PC-3 (cell line): ENCODE measurements at regions not wholly inside any gene's neighbourhood (a gene's known extent, or its start where the extent isn't known, plus 50 kb on each side); places are given as distances from the start of the nearest gene placed in this dataset.

Source experiments
- ATAC-seq: fragments of 200-7000 bp; cut with Tn5 transposase; 2 replicates; pipeline ENCODE4 v1.9.1; 2020; ENCODE audit warnings: mild to moderate bottlenecking, moderate library complexity
- BruUV-seq: library from RNA; stranded (reverse); fragments of 400-500 nt; replicated peaks from 2 replicates; lab custom pipeline; 2021; lab: Mats Ljungman, UMichigan
- CTCF ChIA-PET: fragments of 300-600 bp; sonication (Branson Sonifier 250); formaldehyde crosslinking; loops from one replicate; lab custom pipeline; 2022; ENCODE audit warnings: antibody characterized with exemption; lab: Charles Lee
- POLR2A ChIA-PET: fragments of 300-600 bp; sonication (Branson Sonifier 250); formaldehyde crosslinking; loops from one replicate; lab custom pipeline; 2022; ENCODE audit warnings: antibody characterized with exemption; ENCODE audit not compliant: unreplicated experiment; lab: Charles Lee
- DNase-seq: peaks from one replicate; pipeline ENCODE4 v3.0.0-alpha.2; 2015
- H2AFZ ChIP-seq: fragments of 300-600 bp; sonication (generic); 2 replicates; pipeline ENCODE4 v1.6.0; 2016; ENCODE audit warnings: antibody characterized with exemption, low read length
- H3F3A ChIP-seq: fragments of 300-600 bp; sonication (generic); one replicate; pipeline ENCODE4 v1.6.0; 2017; ENCODE audit warnings: antibody characterized with exemption, low read length, control low read depth, mild to moderate bottlenecking; ENCODE audit not compliant: unreplicated experiment
- H3K27ac ChIP-seq: fragments of 300-600 bp; sonication (generic); 2 replicates; pipeline ENCODE4 v1.5.1; 2016; ENCODE audit warnings: mild to moderate bottlenecking, low read length
- H3K27me3 ChIP-seq: fragments of 300-600 bp; sonication (generic); 2 replicates; pipeline ENCODE4 v1.6.1; 2016; ENCODE audit warnings: low read length, mixed read lengths
- H3K36me3 ChIP-seq: fragments of 300-600 bp; sonication (generic); 2 replicates; pipeline ENCODE4 v1.6.1; 2016; ENCODE audit warnings: low read depth, mixed run types, low read length, mixed read lengths
- H3K4me1 ChIP-seq: fragments of 300-600 bp; sonication (generic); 2 replicates; pipeline ENCODE4 v1.5.1; 2016; ENCODE audit warnings: low read length; ENCODE audit not compliant: insufficient read depth
- H3K4me2 ChIP-seq: fragments of 300-600 bp; sonication (generic); 2 replicates; pipeline ENCODE4 v1.6.0; 2016; ENCODE audit warnings: low read length
- H3K4me3 ChIP-seq: fragments of 300-600 bp; sonication (generic); 2 replicates; pipeline ENCODE4 v1.5.1; 2016; ENCODE audit warnings: mild to moderate bottlenecking, low read length, mixed read lengths
- H3K79me2 ChIP-seq: fragments of 300-600 bp; sonication (generic); 2 replicates; pipeline ENCODE4 v1.6.1; 2017; ENCODE audit warnings: low read length, mixed read lengths
- H3K9ac ChIP-seq: fragments of 300-600 bp; sonication (generic); 2 replicates; pipeline ENCODE4 v1.6.0; 2016; ENCODE audit warnings: mild to moderate bottlenecking, low read length
- H3K9me2 ChIP-seq: fragments of 300-600 bp; sonication (generic); replicated peaks from 2 replicates; pipeline ENCODE4 v1.6.1; 2016; ENCODE audit warnings: mixed run types, low read length, mixed read lengths
- H3K9me3 ChIP-seq: fragments of 300-600 bp; sonication (generic); 2 replicates; pipeline ENCODE4 v1.6.1; 2016; ENCODE audit warnings: low read length, mixed read lengths
- H4K20me1 ChIP-seq: fragments of 300-600 bp; sonication (generic); 2 replicates; pipeline ENCODE4 v1.6.1; 2016; ENCODE audit warnings: low read length, mixed read lengths
- EZH2 ChIP-seq: fragments of 300-600 bp; sonication (generic); IDR thresholded peaks from one replicate; pipeline ENCODE4 v1.6.1; 2017; ENCODE audit warnings: antibody characterized with exemption, mild to moderate bottlenecking, low read length; ENCODE audit not compliant: unreplicated experiment
- EZH2phosphoT487 ChIP-seq: fragments of 300-600 bp; sonication (generic); IDR thresholded peaks from 2 replicates; pipeline ENCODE4 v1.6.1; 2018; ENCODE audit warnings: mild to moderate bottlenecking, antibody characterized with exemption, low read length, borderline replicate concordance
- intact Hi-C: fragments of 100-400 bp; cut with micrococcal nuclease; formaldehyde crosslinking; loops from 2 replicates; pipeline ENCODE4 v1.9.0; 2023
- TF ChIP-seq, protein P1 (sequence below): fragments of 300-600 bp; sonication (generic); conservative IDR thresholded peaks from 2 replicates; pipeline ENCODE4 v1.5.1; 2017; ENCODE audit warnings: antibody characterized with exemption, low read depth, mild to moderate bottlenecking, low read length

DNA sequence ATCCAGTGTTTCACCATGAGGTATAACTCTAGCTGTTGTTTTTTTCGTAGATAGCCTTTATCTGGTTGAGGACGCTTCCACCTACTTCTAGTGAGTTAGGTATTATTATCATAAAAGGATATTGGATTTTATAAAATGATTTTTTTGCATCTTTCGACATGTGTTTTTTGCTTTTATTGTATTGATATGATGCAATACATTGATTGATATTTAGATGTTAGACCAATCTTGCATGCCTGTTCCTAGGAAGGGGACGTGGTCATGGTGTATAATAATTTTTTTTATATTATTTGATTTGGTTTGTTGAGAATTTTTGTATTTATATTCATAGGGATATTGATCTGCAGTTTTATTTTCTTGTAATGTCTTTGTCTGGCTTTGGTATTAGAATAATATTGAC is 193.3 kb downstream of the HS3ST3B1 start:
- Histone ChIP-seq H3K4me2 (no peak overlapping the region), H3K4me3 (no peak overlapping the region), H3K9me3 (no peaks in the 10 kb centered on the region), H3K9ac (no peak overlapping the region), H3K36me3 (no peaks in the 10 kb centered on the region), H4K20me1 (no peaks in the 10 kb centered on the region), H3K4me1 (no peaks in the 10 kb centered on the region), H3K9me2 (no peaks in the 10 kb centered on the region), H2AFZ (no peak overlapping the region), H3K27ac (no peak overlapping the region), H3K79me2 (no peaks in the 10 kb centered on the region), H3F3A (no peaks in the 10 kb centered on the region), H3K27me3 (peaks cover 34% of the 10 kb centered on the region)
- POLR2A ChIA-PET: no interaction called here
- TF ChIP-seq EZH2 (no peak), EZH2phosphoT487 (no peak)
- TF ChIP-seq, protein P1, sequence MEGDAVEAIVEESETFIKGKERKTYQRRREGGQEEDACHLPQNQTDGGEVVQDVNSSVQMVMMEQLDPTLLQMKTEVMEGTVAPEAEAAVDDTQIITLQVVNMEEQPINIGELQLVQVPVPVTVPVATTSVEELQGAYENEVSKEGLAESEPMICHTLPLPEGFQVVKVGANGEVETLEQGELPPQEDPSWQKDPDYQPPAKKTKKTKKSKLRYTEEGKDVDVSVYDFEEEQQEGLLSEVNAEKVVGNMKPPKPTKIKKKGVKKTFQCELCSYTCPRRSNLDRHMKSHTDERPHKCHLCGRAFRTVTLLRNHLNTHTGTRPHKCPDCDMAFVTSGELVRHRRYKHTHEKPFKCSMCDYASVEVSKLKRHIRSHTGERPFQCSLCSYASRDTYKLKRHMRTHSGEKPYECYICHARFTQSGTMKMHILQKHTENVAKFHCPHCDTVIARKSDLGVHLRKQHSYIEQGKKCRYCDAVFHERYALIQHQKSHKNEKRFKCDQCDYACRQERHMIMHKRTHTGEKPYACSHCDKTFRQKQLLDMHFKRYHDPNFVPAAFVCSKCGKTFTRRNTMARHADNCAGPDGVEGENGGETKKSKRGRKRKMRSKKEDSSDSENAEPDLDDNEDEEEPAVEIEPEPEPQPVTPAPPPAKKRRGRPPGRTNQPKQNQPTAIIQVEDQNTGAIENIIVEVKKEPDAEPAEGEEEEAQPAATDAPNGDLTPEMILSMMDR: no peak
- BruUV-seq: no TSS peak
- no peak for DNase-seq
- CTCF ChIA-PET: no interaction called here
- ATAC-seq: no peak
- intact Hi-C loops: no loop called here

DNA sequence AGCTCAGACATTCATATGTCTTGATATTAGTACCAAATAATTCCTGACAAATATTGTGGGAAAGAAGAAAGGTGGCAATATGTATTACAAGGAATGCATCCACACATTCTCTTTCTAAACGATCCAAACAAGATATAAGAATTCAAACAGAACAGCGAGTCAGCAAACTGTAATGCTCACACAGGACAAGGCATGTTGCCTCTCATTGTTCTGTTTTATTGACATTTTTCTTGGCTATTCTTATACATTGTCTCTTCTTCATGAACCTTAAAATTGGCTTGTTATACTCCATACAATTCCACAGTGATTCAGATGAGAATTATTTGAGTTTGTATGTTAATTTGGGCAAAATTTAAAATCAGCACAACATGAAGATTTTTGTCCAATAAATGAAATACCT is 189.1 kb downstream of the HS3ST3B1 start:
- Histone ChIP-seq H3K4me3 (no peak overlapping the region), H3K9me3 (no peaks in the 10 kb centered on the region), H3K27ac (no peak overlapping the region), H3K9me2 (no peaks in the 10 kb centered on the region), H3F3A (no peaks in the 10 kb centered on the region), H3K79me2 (no peaks in the 10 kb centered on the region), H3K4me1 (no peaks in the 10 kb centered on the region), H4K20me1 (no peaks in the 10 kb centered on the region), H3K36me3 (no peaks in the 10 kb centered on the region), H3K9ac (no peak overlapping the region), H3K27me3 (peaks cover 23% of the 10 kb centered on the region; the same call in 1 of the 2 replicates), H2AFZ (no peak overlapping the region), H3K4me2 (no peak overlapping the region)
- POLR2A ChIA-PET: no interaction called here
- ATAC-seq (no peak), DNase-seq (no peak)
- CTCF ChIA-PET: no interaction called here
- intact Hi-C loops: no loop called here
- BruUV-seq: no TSS peak
- TF ChIP-seq EZH2phosphoT487 (no peak), EZH2 (no peak)
- TF ChIP-seq, protein P1: no peak

GRCh38 chr17:14488958-14489550 is 188.2 kb downstream of the HS3ST3B1 start:
- H2AFZ ChIP-seq: no peak overlapping the region
- no TSS peak for BruUV-seq
- no peak for ATAC-seq

More at GRCh38 chr17:14488958-14489550, 188.2 kb downstream of the HS3ST3B1 start:
- ChIA-PET CTCF (no interaction called here), POLR2A (no interaction called here)
- peaks cover 23% of the 10 kb centered on the region; the same call in 1 of the 2 replicates for H3K27me3 ChIP-seq
- H3K79me2 ChIP-seq: no peaks in the 10 kb centered on the region
- no peak for TF ChIP-seq EZH2phosphoT487
- no peak for TF ChIP-seq EZH2
- TF ChIP-seq, protein P1: no peak
- intact Hi-C loops: no loop called here
- no peaks in the 10 kb centered on the region for H3K9me3 ChIP-seq
- no peaks in the 10 kb centered on the region for H3K36me3 ChIP-seq
- DNase-seq: no peak
- H3K4me2 ChIP-seq: no peak overlapping the region
- no peak overlapping the region for H3K27ac ChIP-seq
- H3K9me2 ChIP-seq: no peaks in the 10 kb centered on the region
- H3K9ac ChIP-seq: no peak overlapping the region
- no peaks in the 10 kb centered on the region for H3F3A ChIP-seq
- no peak overlapping the region for H3K4me3 ChIP-seq
- no peaks in the 10 kb centered on the region for H3K4me1 ChIP-seq
- H4K20me1 ChIP-seq: no peaks in the 10 kb centered on the region
